NCI-H1048 (cell line): ENCODE measurements at regions not wholly inside any gene's neighbourhood (a gene's known extent, or its start where the extent isn't known, plus 50 kb on each side); places are given as distances from the start of the nearest gene placed in this dataset.
"Not testable (repeated sequence)": the region's sequence is repeated elsewhere in the genome, so short reads cannot be mapped to it uniquely, and the experiment has no call there.

ENCODE experiments used
- DNase-seq: peaks from one replicate; lab custom pipeline; 2025; lab: John Stamatoyannopoulos, UW

GRCh38 chr4:179683661-179684060 lies 2241.4 kb upstream of the AGA start:
- not testable (repeated sequence) for DNase-seq

- DNase-seq, result no peak
Measured at GRCh38 chr4:179692222-179692621, 2250.0 kb upstream of the AGA start.

GRCh38 chr4:179695175-179695574 lies 2252.9 kb upstream of the AGA start:
- DNase-seq, result no peak

GRCh38 chr4:179698321-179698720 lies 2256.1 kb upstream of the AGA start:
- no peak for DNase-seq

GRCh38 chr4:179709961-179710624 lies 2267.9 kb upstream of the AGA start:
- DNase-seq, result no peak

- no peak for DNase-seq
Measured at GRCh38 chr4:179719766-179720450, 2277.7 kb upstream of the AGA start.

GRCh38 chr4:179726491-179726890 lies 2284.3 kb upstream of the AGA start:
- not testable (repeated sequence) for DNase-seq

- DNase-seq, result no peak
Measured at GRCh38 chr4:179728305-179728704, 2286.1 kb upstream of the AGA start.

GRCh38 chr4:179736820-179737219 lies 2294.6 kb upstream of the AGA start:
- not testable (repeated sequence) for DNase-seq

GRCh38 chr4:179738822-179739221 lies 2296.6 kb upstream of the AGA start:
- no peak for DNase-seq

GRCh38 chr4:179747218-179747910 lies 2305.1 kb upstream of the AGA start:
- no peak for DNase-seq

- DNase-seq, result no peak
Measured at GRCh38 chr4:179748837-179749236, 2306.6 kb upstream of the AGA start.

GRCh38 chr4:179750374-179750773 lies 2308.1 kb upstream of the AGA start:
- no peak for DNase-seq

GRCh38 chr4:179751669-179752068 lies 2309.4 kb upstream of the AGA start:
- DNase-seq, result no peak

GRCh38 chr4:179755322-179755721 lies 2313.1 kb upstream of the AGA start:
- DNase-seq, result no peak

GRCh38 chr4:179757641-179758040 lies 2315.4 kb upstream of the AGA start:
- DNase-seq, result no peak

GRCh38 chr4:179762840-179763239 lies 2320.6 kb upstream of the AGA start:
- DNase-seq, result no peak

- no peak for DNase-seq
Measured at GRCh38 chr4:179766938-179767337, 2324.7 kb upstream of the AGA start.

- no peak for DNase-seq
Measured at GRCh38 chr4:179768996-179769395, 2326.8 kb upstream of the AGA start.

GRCh38 chr4:179797738-179798137 lies 2355.5 kb upstream of the AGA start:
- no peak for DNase-seq

- no peak for DNase-seq
Measured at GRCh38 chr4:179803857-179804256, 2361.6 kb upstream of the AGA start.

- no peak for DNase-seq
Measured at GRCh38 chr4:179804440-179804839, 2362.2 kb upstream of the AGA start.

GRCh38 chr4:179817317-179817716 lies 2375.1 kb upstream of the AGA start:
- no peak for DNase-seq
